Smooth muscle cell (in vitro differentiated cells): ENCODE measurements at regions not wholly inside any gene's neighbourhood (a gene's known extent, or its start where the extent isn't known, plus 50 kb on each side); places are given as distances from the start of the nearest gene placed in this dataset.
"Not testable (repeated sequence)": the region's sequence is repeated elsewhere in the genome, so short reads cannot be mapped to it uniquely, and the experiment has no call there.

ENCODE experiments used
- DNase-seq: peaks from one replicate; lab custom pipeline; 2025; ENCODE audit not compliant: unreplicated experiment; lab: John Stamatoyannopoulos, UW
- H2AFZ ChIP-seq: fragments of 200-600 bp; sonication (generic); 2 replicates; pipeline ENCODE4 v1.6.0; 2016; ENCODE audit warnings: antibody characterized with exemption, low read depth, mild to moderate bottlenecking
- H3F3A ChIP-seq: fragments of 200-600 bp; sonication (generic); 2 replicates; pipeline ENCODE4 v1.6.0; 2017; ENCODE audit warnings: antibody characterized with exemption, low read depth
- H3K27ac ChIP-seq: fragments of 200-600 bp; sonication (generic); 2 replicates; pipeline ENCODE4 v1.5.1; 2016; ENCODE audit warnings: low read depth, mild to moderate bottlenecking
- H3K27me3 ChIP-seq: fragments of 200-600 bp; sonication (generic); 2 replicates; pipeline ENCODE4 v1.6.1; 2016; ENCODE audit warnings: low read depth, mild to moderate bottlenecking
- H3K36me3 ChIP-seq: fragments of 200-600 bp; sonication (generic); 2 replicates; pipeline ENCODE4 v1.5.1; 2016; ENCODE audit warnings: low read depth
- H3K4me1 ChIP-seq: fragments of 200-600 bp; sonication (generic); 2 replicates; pipeline ENCODE4 v1.5.1; 2016; ENCODE audit warnings: low read depth
- H3K4me2 ChIP-seq: fragments of 200-600 bp; sonication (generic); 2 replicates; pipeline ENCODE4 v1.6.0; 2016; ENCODE audit warnings: mild to moderate bottlenecking
- H3K4me3 ChIP-seq: fragments of 200-600 bp; sonication (generic); 2 replicates; pipeline ENCODE4 v1.5.1; 2016; ENCODE audit warnings: mild to moderate bottlenecking
- H3K79me2 ChIP-seq: fragments of 200-600 bp; sonication (generic); 2 replicates; pipeline ENCODE4 v1.6.0; 2016; ENCODE audit warnings: low read depth, mild to moderate bottlenecking
- H3K9ac ChIP-seq: fragments of 200-600 bp; sonication (generic); 2 replicates; pipeline ENCODE4 v1.6.0; 2016; ENCODE audit warnings: low read depth
- H3K9me3 ChIP-seq: fragments of 200-600 bp; sonication (generic); replicated peaks from 2 replicates; pipeline ENCODE4 v1.5.1; 2016; ENCODE audit warnings: low read depth
- H4K20me1 ChIP-seq: fragments of 200-600 bp; sonication (generic); 2 replicates; pipeline ENCODE4 v1.6.0; 2016; ENCODE audit warnings: low read depth
- WGBS: methylation state at CpG from one replicate; pipeline ENCODE4 v1.1.7; 2016; ENCODE audit warnings: low lambda C conversion rate; 5-methylcytosine and 5-hydroxymethylcytosine counted together
- TF ChIP-seq, protein P1 (sequence below): fragments of 200-600 bp; sonication (generic); IDR thresholded peaks from 2 replicates; pipeline ENCODE4 v1.5.1; 2017; ENCODE audit warnings: borderline replicate concordance, mild to moderate bottlenecking, antibody characterized with exemption; ENCODE audit not compliant: insufficient read depth, poor library complexity, severe bottlenecking

DNA sequence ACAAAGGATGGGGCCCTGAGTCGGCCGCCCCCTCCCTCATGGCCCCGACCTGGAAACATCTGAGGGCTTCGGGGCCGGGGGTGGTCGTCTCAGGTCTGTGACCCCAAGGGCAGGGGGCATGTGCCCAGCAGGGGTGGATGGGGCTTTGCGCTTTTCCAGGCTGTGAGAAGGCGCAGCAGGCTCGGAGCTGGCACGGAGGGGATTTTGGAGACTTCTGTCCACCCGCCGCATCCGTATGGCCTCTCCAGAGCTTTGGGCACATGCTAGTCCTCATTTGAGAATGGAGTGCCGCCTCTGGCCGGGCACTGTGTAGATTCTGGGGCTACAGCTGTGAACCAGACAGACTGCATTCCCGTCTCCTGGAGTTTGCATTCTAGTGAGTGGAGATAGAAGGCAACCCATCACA is 66.1 kb upstream of the WNT4 start:
- Histone ChIP-seq H3K9ac (no peak overlapping the region), H3K4me3 (no peak overlapping the region), H3K79me2 (no peaks in the 10 kb centered on the region), H3K4me2 (no peak overlapping the region), H3F3A (no peaks in the 10 kb centered on the region), H3K4me1 (peaks cover 6% of the 10 kb centered on the region), H3K27ac (no peak overlapping the region), H2AFZ (no peak overlapping the region), H3K36me3 (no peaks in the 10 kb centered on the region), H3K27me3 (peaks cover 65% of the 10 kb centered on the region), H4K20me1 (no peaks in the 10 kb centered on the region), H3K9me3 (no peaks in the 10 kb centered on the region)
- 73% methylated on average over 16 of the region's 16 CpGs for WGBS
- TF ChIP-seq, protein P1, sequence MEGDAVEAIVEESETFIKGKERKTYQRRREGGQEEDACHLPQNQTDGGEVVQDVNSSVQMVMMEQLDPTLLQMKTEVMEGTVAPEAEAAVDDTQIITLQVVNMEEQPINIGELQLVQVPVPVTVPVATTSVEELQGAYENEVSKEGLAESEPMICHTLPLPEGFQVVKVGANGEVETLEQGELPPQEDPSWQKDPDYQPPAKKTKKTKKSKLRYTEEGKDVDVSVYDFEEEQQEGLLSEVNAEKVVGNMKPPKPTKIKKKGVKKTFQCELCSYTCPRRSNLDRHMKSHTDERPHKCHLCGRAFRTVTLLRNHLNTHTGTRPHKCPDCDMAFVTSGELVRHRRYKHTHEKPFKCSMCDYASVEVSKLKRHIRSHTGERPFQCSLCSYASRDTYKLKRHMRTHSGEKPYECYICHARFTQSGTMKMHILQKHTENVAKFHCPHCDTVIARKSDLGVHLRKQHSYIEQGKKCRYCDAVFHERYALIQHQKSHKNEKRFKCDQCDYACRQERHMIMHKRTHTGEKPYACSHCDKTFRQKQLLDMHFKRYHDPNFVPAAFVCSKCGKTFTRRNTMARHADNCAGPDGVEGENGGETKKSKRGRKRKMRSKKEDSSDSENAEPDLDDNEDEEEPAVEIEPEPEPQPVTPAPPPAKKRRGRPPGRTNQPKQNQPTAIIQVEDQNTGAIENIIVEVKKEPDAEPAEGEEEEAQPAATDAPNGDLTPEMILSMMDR: no peak
- DNase-seq: no peak

- Histone ChIP-seq H3K4me2 (no peak overlapping the region), H3K9me3 (no peaks in the 10 kb centered on the region), H4K20me1 (no peaks in the 10 kb centered on the region), H3K27me3 (peaks cover 60% of the 10 kb centered on the region), H3F3A (no peaks in the 10 kb centered on the region), H2AFZ (no peak overlapping the region), H3K36me3 (no peaks in the 10 kb centered on the region), H3K4me3 (no peak overlapping the region), H3K27ac (no peak overlapping the region), H3K9ac (no peak overlapping the region), H3K79me2 (no peaks in the 10 kb centered on the region), H3K4me1 (peaks cover 6% of the 10 kb centered on the region)
- TF ChIP-seq, protein P1: no peak
- no peak for DNase-seq
- WGBS: 94% methylated on average over 12 of the region's 12 CpGs
Observed at GRCh38 chr1:22210176-22210575, 67.3 kb upstream of the WNT4 start.

DNA sequence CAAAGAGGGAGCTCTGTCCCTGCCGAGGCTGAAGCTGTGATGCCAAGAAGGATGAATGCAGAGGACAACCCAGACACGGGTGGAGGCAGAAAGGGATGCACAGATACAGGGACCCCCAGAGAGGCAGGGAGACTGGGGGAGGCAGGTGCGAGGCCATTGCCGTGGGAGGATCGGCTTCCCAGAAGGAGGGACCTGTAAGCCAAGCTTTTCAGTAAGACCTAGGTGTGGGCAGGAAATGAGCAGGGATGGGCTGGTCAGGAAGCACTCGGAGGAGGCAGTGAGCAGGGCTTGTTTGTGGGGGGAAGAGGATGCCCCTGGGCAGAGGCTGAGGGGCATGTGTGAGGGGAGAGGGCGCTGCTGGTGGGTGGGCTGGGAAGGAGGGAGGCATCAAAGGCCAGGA is 67.7 kb upstream of the WNT4 start:
- Histone ChIP-seq H3K9ac (no peak overlapping the region), H3K4me3 (no peak overlapping the region), H3K9me3 (no peaks in the 10 kb centered on the region), H2AFZ (no peak overlapping the region), H4K20me1 (no peaks in the 10 kb centered on the region), H3K4me2 (no peak overlapping the region), H3K4me1 (peaks cover 6% of the 10 kb centered on the region), H3K27me3 (peaks cover 58% of the 10 kb centered on the region), H3K79me2 (no peaks in the 10 kb centered on the region), H3K36me3 (no peaks in the 10 kb centered on the region), H3K27ac (no peak overlapping the region), H3F3A (no peaks in the 10 kb centered on the region)
- TF ChIP-seq, protein P1: no peak
- DNase-seq: no peak
- WGBS: 88% methylated on average over 6 of the region's 7 CpGs

DNA sequence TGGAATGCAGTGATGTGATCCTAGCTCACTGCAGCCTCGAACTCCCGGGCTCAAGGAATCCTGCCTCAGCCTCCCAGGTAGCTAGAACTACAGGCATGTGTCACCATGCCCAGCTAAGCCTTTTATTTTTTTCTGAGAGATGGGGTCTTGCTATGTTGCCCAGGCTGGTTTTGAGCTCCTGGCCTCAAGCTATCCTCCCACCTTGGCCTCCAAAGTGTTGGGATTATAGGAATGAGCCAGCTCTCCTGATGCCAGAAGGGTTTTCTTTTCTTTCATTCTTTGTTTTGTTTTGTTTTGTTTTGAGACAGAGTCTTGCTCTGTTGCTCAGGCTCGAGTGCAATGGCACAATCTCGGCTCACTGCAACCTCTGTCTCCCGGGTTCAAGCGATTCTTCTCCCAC is 68.6 kb upstream of the WNT4 start:
- DNase-seq, H3K4me3 ChIP-seq, H3K79me2 ChIP-seq, H4K20me1 ChIP-seq, H3K4me1 ChIP-seq, H3K4me2 ChIP-seq, H3K36me3 ChIP-seq, H3K27ac ChIP-seq, H3K9me3 ChIP-seq, H3K9ac ChIP-seq, H3F3A ChIP-seq, H2AFZ ChIP-seq: not testable (repeated sequence)
- WGBS: 95% methylated on average over 6 of the region's 6 CpGs
- peaks cover 59% of the 10 kb centered on the region for H3K27me3 ChIP-seq
